ENCODE measurements at regions not wholly inside any gene's neighbourhood (a gene's known extent, or its start where the extent isn't known, plus 50 kb on each side); places are given as distances from the start of the nearest gene placed in this dataset.

- H3K4me2 ChIP-seq (ENCODE audit: low read length) = no peak overlapping the region
- H3K36me3 ChIP-seq (ENCODE audit: insufficient read depth, low read length) = no peaks in the 10 kb centered on the region
- no peaks in the 10 kb centered on the region for H3K27me3 ChIP-seq (ENCODE audit: insufficient read depth, low read length)
- no peaks in the 10 kb centered on the region for H3F3A ChIP-seq (ENCODE audit: insufficient read depth, low read length)
- H3K4me3 ChIP-seq (ENCODE audit: low read depth, low read length, poor library complexity, severe bottlenecking) = no peak overlapping the region
- no peak overlapping the region for H3K27ac ChIP-seq (ENCODE audit: low read depth, low read length, poor library complexity, severe bottlenecking)
- no peak for TF ChIP-seq EZH2 (IDR thresholded peaks at IDR 0.05; ENCODE audit: borderline replicate concordance, low read length)
- TF ChIP-seq CTCF (IDR thresholded peaks at IDR 0.05; ENCODE audit: low read length) = no peak
- no peaks in the 10 kb centered on the region for H3K4me1 ChIP-seq (ENCODE audit: insufficient read depth, low read length, severe bottlenecking)
- no peaks in the 10 kb centered on the region for H3K9me3 ChIP-seq (ENCODE audit: low read length)
- H2AFZ ChIP-seq (ENCODE audit: low read length) = no peak overlapping the region
- no peak overlapping the region for H3K9ac ChIP-seq (ENCODE audit: low read length)
- H4K20me1 ChIP-seq (ENCODE audit: insufficient read depth, low read length) = no peaks in the 10 kb centered on the region
- H3K79me2 ChIP-seq (ENCODE audit: insufficient read depth, low read length) = no peaks in the 10 kb centered on the region
- no peaks in the 10 kb centered on the region for H3K9me2 ChIP-seq (ENCODE audit: low read depth, low read length)
Observed at GRCh38 chr22:26923531-26923930, 266.1 kb downstream of the MIAT start.

- H3F3A ChIP-seq (ENCODE audit: insufficient read depth, low read length) = no peaks in the 10 kb centered on the region
- H4K20me1 ChIP-seq (ENCODE audit: insufficient read depth, low read length) = no peaks in the 10 kb centered on the region
- H3K27me3 ChIP-seq (ENCODE audit: insufficient read depth, low read length) = 0 out of 2 replicates have a peak, but pooled peaks cover 3% of the 10 kb centered on the region
- H3K4me2 ChIP-seq (ENCODE audit: low read length) = no peak overlapping the region
- no peak overlapping the region for H3K4me3 ChIP-seq (ENCODE audit: low read depth, low read length, poor library complexity, severe bottlenecking)
- H3K4me1 ChIP-seq (ENCODE audit: insufficient read depth, low read length, severe bottlenecking) = no peaks in the 10 kb centered on the region
- no peaks in the 10 kb centered on the region for H3K36me3 ChIP-seq (ENCODE audit: insufficient read depth, low read length)
- no peaks in the 10 kb centered on the region for H3K9me2 ChIP-seq (ENCODE audit: low read depth, low read length)
- TF ChIP-seq EZH2 (IDR thresholded peaks at IDR 0.05; ENCODE audit: borderline replicate concordance, low read length) (no peak), CTCF (IDR thresholded peaks at IDR 0.05; ENCODE audit: low read length) (no peak)
- H3K79me2 ChIP-seq (ENCODE audit: insufficient read depth, low read length) = no peaks in the 10 kb centered on the region
- no peaks in the 10 kb centered on the region for H3K9me3 ChIP-seq (ENCODE audit: low read length)
- no peak overlapping the region for H3K9ac ChIP-seq (ENCODE audit: low read length)
- no peak overlapping the region for H3K27ac ChIP-seq (ENCODE audit: low read depth, low read length, poor library complexity, severe bottlenecking)
- no peak overlapping the region for H2AFZ ChIP-seq (ENCODE audit: low read length)
Observed at GRCh38 chr22:26927821-26928220, 270.4 kb downstream of the MIAT start.

- Histone ChIP-seq H3K27me3 (ENCODE audit: insufficient read depth, low read length) (0 out of 2 replicates have a peak, but pooled peaks cover 3% of the 10 kb centered on the region), H3K9me3 (ENCODE audit: low read length) (no peaks in the 10 kb centered on the region), H3K27ac (ENCODE audit: low read depth, low read length, poor library complexity, severe bottlenecking) (no peak overlapping the region), H3K4me2 (ENCODE audit: low read length) (no peak overlapping the region), H3F3A (ENCODE audit: insufficient read depth, low read length) (no peaks in the 10 kb centered on the region), H3K9ac (ENCODE audit: low read length) (no peak overlapping the region), H2AFZ (ENCODE audit: low read length) (no peak overlapping the region), H3K4me3 (ENCODE audit: low read depth, low read length, poor library complexity, severe bottlenecking) (no peak overlapping the region), H3K79me2 (ENCODE audit: insufficient read depth, low read length) (no peaks in the 10 kb centered on the region), H3K36me3 (ENCODE audit: insufficient read depth, low read length) (no peaks in the 10 kb centered on the region), H4K20me1 (ENCODE audit: insufficient read depth, low read length) (no peaks in the 10 kb centered on the region), H3K9me2 (ENCODE audit: low read depth, low read length) (no peaks in the 10 kb centered on the region), H3K4me1 (ENCODE audit: insufficient read depth, low read length, severe bottlenecking) (no peaks in the 10 kb centered on the region)
- no peak for TF ChIP-seq EZH2 (IDR thresholded peaks at IDR 0.05; ENCODE audit: borderline replicate concordance, low read length)
- TF ChIP-seq CTCF (IDR thresholded peaks at IDR 0.05; ENCODE audit: low read length) = no peak
Observed at GRCh38 chr22:26931471-26931870, 274.1 kb downstream of the MIAT start.

Data from OCI-LY1 (cell line).